HG03432 (cell line): ENCODE measurements at regions not wholly inside any gene's neighbourhood (a gene's known extent, or its start where the extent isn't known, plus 50 kb on each side); places are given as distances from the start of the nearest gene placed in this dataset.
A peak's percentile ranks its signal among the peaks of the same experiment; 100 is the strongest.
"Not testable (repeated sequence)": the region's sequence is repeated elsewhere in the genome, so short reads cannot be mapped to it uniquely, and the experiment has no call there.

Experiments
- ATAC-seq: cut with Tn5 transposase; IDR thresholded peaks from one replicate; pipeline ENCODE4 v1.9.1; 2021; ENCODE audit warnings: mild to moderate bottlenecking, moderate library complexity; ENCODE audit not compliant: unreplicated experiment

GRCh38 chr14:99995700-99996356 lies 69.4 kb upstream of the EVL start:
- ATAC-seq = peak; percentile 100

DNA sequence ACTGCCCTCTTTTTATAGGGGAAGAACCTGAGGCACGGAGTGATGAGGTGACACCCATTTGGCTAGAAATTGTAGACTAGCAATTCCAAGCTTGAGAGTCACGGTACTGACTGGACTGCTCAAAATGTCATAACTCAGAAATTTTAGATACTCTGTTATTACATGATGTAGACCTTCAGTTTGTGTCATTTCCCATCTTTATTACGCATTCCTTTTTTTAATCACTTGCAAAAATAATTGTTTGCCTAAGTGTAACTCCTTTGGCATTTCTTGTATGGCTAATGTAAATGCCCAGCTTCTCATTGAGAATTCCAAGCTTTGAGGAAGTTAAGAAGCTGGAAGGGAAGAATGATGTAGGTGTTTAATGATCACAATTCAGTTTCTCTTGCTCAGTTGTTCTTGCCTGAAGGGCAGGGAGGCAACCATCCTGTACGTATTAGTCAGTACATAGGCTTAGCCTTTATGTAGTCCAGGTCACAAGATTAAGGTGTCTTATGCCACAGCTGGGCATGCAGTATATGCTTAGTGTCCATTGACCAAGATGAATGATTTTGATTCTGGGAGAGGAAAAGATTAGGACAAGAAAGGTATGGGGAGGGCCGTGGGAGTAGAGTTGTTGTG lies 68.2 kb upstream of the EVL start:
- no peak for ATAC-seq

- not testable (repeated sequence) for ATAC-seq
Observed at GRCh38 chr14:100000398-100000797, 64.8 kb upstream of the EVL start.

GRCh38 chr14:100004392-100004791 lies 60.8 kb upstream of the EVL start:
- ATAC-seq = no peak

DNA sequence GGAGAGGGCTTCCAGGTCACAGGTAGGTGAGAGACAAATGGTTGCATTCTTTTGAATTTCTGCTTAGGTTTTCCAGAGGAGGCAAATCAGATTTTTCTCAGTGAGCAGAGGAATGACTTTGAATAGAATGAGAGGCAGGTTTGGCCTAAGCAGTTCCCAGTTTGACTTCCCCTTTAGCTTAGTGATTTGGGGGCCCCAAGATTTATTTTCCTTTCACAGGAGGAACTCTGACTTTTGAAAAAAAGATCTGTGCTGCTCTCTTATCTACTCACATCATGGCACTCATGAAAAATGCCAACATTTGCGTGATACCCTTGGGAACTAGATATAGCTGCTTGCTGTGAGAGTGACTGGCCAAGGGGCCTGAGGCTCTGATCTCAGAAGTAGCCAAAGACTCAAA lies 58.0 kb upstream of the EVL start:
- no peak for ATAC-seq

- not testable (repeated sequence) for ATAC-seq
Observed at GRCh38 chr14:100009802-100010201, 55.4 kb upstream of the EVL start.

GRCh38 chr14:100010679-100011078 lies 54.5 kb upstream of the EVL start:
- no peak for ATAC-seq

- ATAC-seq = no peak
Observed at GRCh38 chr14:100011628-100012325, 53.4 kb upstream of the EVL start.

- no peak for ATAC-seq
Observed at GRCh38 chr14:100012478-100013327, 52.5 kb upstream of the EVL start.

GRCh38 chr14:100015251-100015655 lies 50.0 kb upstream of the EVL start:
- ATAC-seq = peak; percentile 85
